ENCODE measurements at regions not wholly inside any gene's neighbourhood (a gene's known extent, or its start where the extent isn't known, plus 50 kb on each side); places are given as distances from the start of the nearest gene placed in this dataset.

GRCh38 chr1:201745023-201745422 lies 83.9 kb upstream of the IPO9 start:
- TF ChIP-seq CTCF (IDR thresholded peaks at IDR 0.05) (no peak), POLR2A (IDR thresholded peaks at IDR 0.05) (no peak)
